ENCODE measurements at regions not wholly inside any gene's neighbourhood (a gene's known extent, or its start where the extent isn't known, plus 50 kb on each side); places are given as distances from the start of the nearest gene placed in this dataset.

- TF ChIP-seq GATA2 (IDR thresholded peaks at IDR 0.05; ENCODE audit: low read depth, low read length) (no peak), GATA3 (IDR thresholded peaks at IDR 0.05; ENCODE audit: low read depth, low read length) (no peak)
Observed at GRCh38 chr15:47511261-47511660, 206.0 kb upstream of the SEMA6D start.
